ENCODE measurements at regions not wholly inside any gene's neighbourhood (a gene's known extent, or its start where the extent isn't known, plus 50 kb on each side); places are given as distances from the start of the nearest gene placed in this dataset.

- TF ChIP-seq POLR2AphosphoS5 (IDR thresholded peaks at IDR 0.05; ENCODE audit: low read depth, low read length), result no peak
- TF ChIP-seq POLR2A (IDR thresholded peaks at IDR 0.05; ENCODE audit: low read depth, low read length), result no peak
Measured at GRCh38 chr15:95600884-95601283, 729.6 kb upstream of the NR2F2 start.

Measured in GM12891 (cell line).